OCI-LY1 (cell line): ENCODE measurements at regions not wholly inside any gene's neighbourhood (a gene's known extent, or its start where the extent isn't known, plus 50 kb on each side); places are given as distances from the start of the nearest gene placed in this dataset.

Experiments
- EZH2 ChIP-seq: fragments of 200-600 bp; sonication (generic), shearing (Covaris generic); IDR thresholded peaks from 2 replicates; pipeline ENCODE4 v1.8.0; 2017; ENCODE audit warnings: borderline replicate concordance, mixed run types, mild to moderate bottlenecking, antibody characterized with exemption, low read length, moderate library complexity, mixed read lengths
- TF ChIP-seq, protein P1 (sequence below): fragments of 200-600 bp; sonication (generic), shearing (Covaris generic); IDR thresholded peaks from 2 replicates; pipeline ENCODE4 v1.5.1; 2017; ENCODE audit warnings: mild to moderate bottlenecking, antibody characterized with exemption, low read length, moderate library complexity, mixed read lengths

GRCh38 chr12:25755136-25755970 lies 202.3 kb upstream of the LMNTD1 start:
- TF ChIP-seq, protein P1, sequence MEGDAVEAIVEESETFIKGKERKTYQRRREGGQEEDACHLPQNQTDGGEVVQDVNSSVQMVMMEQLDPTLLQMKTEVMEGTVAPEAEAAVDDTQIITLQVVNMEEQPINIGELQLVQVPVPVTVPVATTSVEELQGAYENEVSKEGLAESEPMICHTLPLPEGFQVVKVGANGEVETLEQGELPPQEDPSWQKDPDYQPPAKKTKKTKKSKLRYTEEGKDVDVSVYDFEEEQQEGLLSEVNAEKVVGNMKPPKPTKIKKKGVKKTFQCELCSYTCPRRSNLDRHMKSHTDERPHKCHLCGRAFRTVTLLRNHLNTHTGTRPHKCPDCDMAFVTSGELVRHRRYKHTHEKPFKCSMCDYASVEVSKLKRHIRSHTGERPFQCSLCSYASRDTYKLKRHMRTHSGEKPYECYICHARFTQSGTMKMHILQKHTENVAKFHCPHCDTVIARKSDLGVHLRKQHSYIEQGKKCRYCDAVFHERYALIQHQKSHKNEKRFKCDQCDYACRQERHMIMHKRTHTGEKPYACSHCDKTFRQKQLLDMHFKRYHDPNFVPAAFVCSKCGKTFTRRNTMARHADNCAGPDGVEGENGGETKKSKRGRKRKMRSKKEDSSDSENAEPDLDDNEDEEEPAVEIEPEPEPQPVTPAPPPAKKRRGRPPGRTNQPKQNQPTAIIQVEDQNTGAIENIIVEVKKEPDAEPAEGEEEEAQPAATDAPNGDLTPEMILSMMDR, result no peak
- no peak for TF ChIP-seq EZH2
